Colonic mucosa (tissue), 4 donors: ENCODE measurements at regions not wholly inside any gene's neighbourhood (a gene's known extent, or its start where the extent isn't known, plus 50 kb on each side); places are given as distances from the start of the nearest gene placed in this dataset.

ENCODE experiments used
- DNase-seq: peaks from one replicate; pipeline ENCODE4 v3.0.0-alpha.2; 2020
- H3K27ac ChIP-seq: fragments of 200-600 bp; one replicate; pipeline ENCODE4 v1.8.0; 2021
- H3K27me3 ChIP-seq: fragments of 200-600 bp; one replicate; pipeline ENCODE4 v1.8.0; 2021
- H3K36me3 ChIP-seq: fragments of 200-600 bp; one replicate; pipeline ENCODE4 v1.8.0; 2021
- H3K4me1 ChIP-seq: fragments of 200-600 bp; one replicate; pipeline ENCODE4 v1.8.0; 2021; ENCODE audit warnings: mild to moderate bottlenecking
- H3K4me3 ChIP-seq: fragments of 200-600 bp; one replicate; pipeline ENCODE4 v1.8.0; 2021
- H3K9ac ChIP-seq, 2 donors: one replicate each; pipeline ENCODE4 v1.7.0; 2013; ENCODE audit warnings: control low read depth in 2 of 2, low read depth in 2 of 2, low read length in 2 of 2
- H3K9me3 ChIP-seq: fragments of 200-600 bp; one replicate; pipeline ENCODE4 v1.8.0; 2021
- CTCF ChIP-seq: fragments of 200-600 bp; IDR thresholded peaks from one replicate; pipeline ENCODE4 v1.8.0; 2022; ENCODE audit warnings: antibody characterized with exemption, mild to moderate bottlenecking
- intact Hi-C: fragments of 100-400 bp; cut with DNase I; formaldehyde crosslinking; loops from one replicate; pipeline ENCODE4 v1.14.1; 2022
- donor health status: healthy.
- donor health status: DM: no; HTN: no; CAD: no.
- donor health status: DM: no; HTN: no; CAD: no.

- no peak for TF ChIP-seq CTCF
- H3K9ac ChIP-seq = no peak overlapping the region
- H3K27ac ChIP-seq = no peak overlapping the region
- no peaks in the 10 kb centered on the region for H3K9me3 ChIP-seq
- no peaks in the 10 kb centered on the region for H3K4me1 ChIP-seq
- DNase-seq = no peak
- H3K27me3 ChIP-seq = no peaks in the 10 kb centered on the region
- intact Hi-C loops = no loop called here
- H3K4me3 ChIP-seq = no peak overlapping the region
- H3K36me3 ChIP-seq = no peaks in the 10 kb centered on the region
Measured at GRCh38 chr2:57878866-57879210, 167.8 kb upstream of the VRK2 start.

- no peaks in the 10 kb centered on the region for H3K4me1 ChIP-seq
- DNase-seq = no peak
- no peak overlapping the region for H3K9ac ChIP-seq
- no peak overlapping the region for H3K4me3 ChIP-seq
- TF ChIP-seq CTCF = no peak
- no peaks in the 10 kb centered on the region for H3K9me3 ChIP-seq
- intact Hi-C loops = no loop called here
- no peak overlapping the region for H3K27ac ChIP-seq
- H3K36me3 ChIP-seq = no peaks in the 10 kb centered on the region
- H3K27me3 ChIP-seq = no peaks in the 10 kb centered on the region
Measured at GRCh38 chr2:57880446-57880845, 166.2 kb upstream of the VRK2 start.

- no peaks in the 10 kb centered on the region for H3K9me3 ChIP-seq
- no peak for DNase-seq
- intact Hi-C loops = no loop called here
- no peaks in the 10 kb centered on the region for H3K36me3 ChIP-seq
- no peak for TF ChIP-seq CTCF
- no peaks in the 10 kb centered on the region for H3K27me3 ChIP-seq
- H3K9ac ChIP-seq = no peak overlapping the region
- H3K4me1 ChIP-seq = no peaks in the 10 kb centered on the region
- no peak overlapping the region for H3K27ac ChIP-seq
- no peak overlapping the region for H3K4me3 ChIP-seq
Measured at GRCh38 chr2:57880967-57881366, 165.6 kb upstream of the VRK2 start.

- no peaks in the 10 kb centered on the region for H3K9me3 ChIP-seq
- no peaks in the 10 kb centered on the region for H3K36me3 ChIP-seq
- peak; percentile 52 for DNase-seq
- intact Hi-C loops = no loop called here
- no peaks in the 10 kb centered on the region for H3K4me1 ChIP-seq
- H3K27ac ChIP-seq = peak overlapping the region; percentile 5
- no peak for TF ChIP-seq CTCF
- no peaks in the 10 kb centered on the region for H3K27me3 ChIP-seq
- H3K4me3 ChIP-seq = no peak overlapping the region
- H3K9ac ChIP-seq = no peak overlapping the region
Measured at GRCh38 chr2:57881998-57882888, 164.4 kb upstream of the VRK2 start.

GRCh38 chr2:57882895-57883515 is 163.6 kb upstream of the VRK2 start:
- no peak for TF ChIP-seq CTCF
- H3K9ac ChIP-seq = no peak overlapping the region
- peak overlapping the region; percentile 5 for H3K27ac ChIP-seq
- no peaks in the 10 kb centered on the region for H3K4me1 ChIP-seq
- no peaks in the 10 kb centered on the region for H3K27me3 ChIP-seq
- no peak for DNase-seq
- H3K36me3 ChIP-seq = no peaks in the 10 kb centered on the region
- no peaks in the 10 kb centered on the region for H3K9me3 ChIP-seq
- H3K4me3 ChIP-seq = no peak overlapping the region
- intact Hi-C loops = no loop called here
